ENCODE measurements at regions not wholly inside any gene's neighbourhood (a gene's known extent, or its start where the extent isn't known, plus 50 kb on each side); places are given as distances from the start of the nearest gene placed in this dataset.

GRCh38 chr10:110394898-110395297 lies 90.2 kb upstream of the SMNDC1 start:
- TF ChIP-seq MXI1 (IDR thresholded peaks at IDR 0.05; ENCODE audit: low read depth, low read length) (no peak), USF1 (IDR thresholded peaks at IDR 0.05; ENCODE audit: borderline replicate concordance, low read depth) (no peak), CTCF (IDR thresholded peaks at IDR 0.05) (no peak), JUND (IDR thresholded peaks at IDR 0.05) (no peak), EZH2phosphoT487 (IDR thresholded peaks at IDR 0.05; ENCODE audit: borderline replicate concordance, low read depth) (no peak), SMC3 (IDR thresholded peaks at IDR 0.05; ENCODE audit: low read depth, low read length) (no peak), REST (IDR thresholded peaks at IDR 0.05; ENCODE audit: low read depth, low read length) (no peak), POLR2AphosphoS5 (IDR thresholded peaks at IDR 0.05; ENCODE audit: low read depth, low read length) (no peak), FOSL2 (IDR thresholded peaks at IDR 0.05; ENCODE audit: borderline replicate concordance, low read depth) (no peak), TAF1 (IDR thresholded peaks at IDR 0.05; ENCODE audit: borderline replicate concordance, low read depth, low read length) (no peak), IRF3 (IDR thresholded peaks at IDR 0.05; ENCODE audit: low read depth, low read length) (no peak), PBX3 (IDR thresholded peaks at IDR 0.05) (no peak), USF2 (IDR thresholded peaks at IDR 0.05; ENCODE audit: borderline replicate concordance, low read depth, low read length) (no peak)
